Upper lobe of left lung (tissue), 6 donors: ENCODE measurements at regions not wholly inside any gene's neighbourhood (a gene's known extent, or its start where the extent isn't known, plus 50 kb on each side); places are given as distances from the start of the nearest gene placed in this dataset.

Experiments
- ATAC-seq, 2 donors: fragments of 200-7000 bp; cut with Tn5 transposase; one replicate each; pipeline ENCODE4 v1.9.1; 2022; ENCODE audit warnings: mild to moderate bottlenecking in 2 of 2, moderate library complexity in 2 of 2; ENCODE audit not compliant: low FRiP score in 2 of 2
- DNase-seq, 2 donors: peaks; one replicate each; pipeline ENCODE4 v3.0.0-alpha.2; 2019 to 2020
- H3K27ac ChIP-seq, 4 donors: fragments of 200-600 bp; sonication (generic); one replicate each; pipeline ENCODE4 v1.5.1; 2016 to 2019
- H3K27me3 ChIP-seq, 4 donors: fragments of 200-600 bp; sonication (generic); one replicate each; pipeline ENCODE4 v1.5.1; 2017 to 2019
- H3K36me3 ChIP-seq, 4 donors: fragments of 200-600 bp; sonication (generic); one replicate each; pipeline ENCODE4 v1.5.1; 2016 to 2019
- H3K4me1 ChIP-seq, 4 donors: fragments of 200-600 bp; sonication (generic); one replicate each; pipeline ENCODE4 v1.5.1; 2018 to 2019
- H3K4me3 ChIP-seq, 4 donors: fragments of 200-600 bp; sonication (generic); one replicate each; pipeline ENCODE4 v1.5.1; 2017 to 2019; ENCODE audit warnings: mild to moderate bottlenecking in 2 of 4, moderate library complexity in 1 of 4
- H3K9me3 ChIP-seq, 4 donors: fragments of 200-600 bp; sonication (generic); one replicate each; pipeline ENCODE4 v1.5.1; 2018 to 2019
- CTCF ChIP-seq, 6 experiments: fragments of 450-650 bp in 4 of 6; fragments of 200-600 bp in 2 of 6; sonication (generic) in 2 of 6; IDR thresholded peaks; one replicate each; pipeline ENCODE4 v1.5.1; 2016 to 2019; ENCODE audit warnings: antibody characterized with exemption in 6 of 6
- EP300 ChIP-seq, 4 donors: sonication (generic); formaldehyde crosslinking; IDR thresholded peaks; one replicate each; pipeline ENCODE4 v1.5.1; 2017; ENCODE audit warnings: antibody characterized with exemption in 4 of 4, control low read depth in 2 of 4
- POLR2A ChIP-seq, 4 donors: fragments of 450-650 bp; IDR thresholded peaks; one replicate each; pipeline ENCODE4 v1.5.1; 2016 to 2017; ENCODE audit warnings: antibody characterized with exemption in 4 of 4, mild to moderate bottlenecking in 2 of 4
- POLR2AphosphoS5 ChIP-seq, 2 donors: sonication (generic); formaldehyde crosslinking; IDR thresholded peaks; one replicate each; pipeline ENCODE4 v1.5.1; 2017; ENCODE audit warnings: antibody characterized with exemption in 2 of 2
- WGBS, 2 donors: methylation state at CpG; one replicate each; pipeline ENCODE4 v1.1.5; 2017 to 2018; 5-methylcytosine and 5-hydroxymethylcytosine counted together
- donor health status: DM: no; HTN: no; CAD: no; lungs with moderate emphysema.
- donor health status: DM: no; HTN: yes; CAD: no; lungs with severe emphysema.

GRCh38 chr6:23308166-23308565 is 738.8 kb downstream of the HDGFL1 start:
- Histone ChIP-seq H3K9me3 (no peaks in the 10 kb centered on the region), H3K36me3 (no peaks in the 10 kb centered on the region), H3K27me3 (no peaks in the 10 kb centered on the region), H3K4me3 (no peak overlapping the region), H3K27ac (no peak overlapping the region), H3K4me1 (no peaks in the 10 kb centered on the region)
- TF ChIP-seq POLR2AphosphoS5 (IDR thresholded peaks at IDR 0.05) (no peak), CTCF (IDR thresholded peaks at IDR 0.05) (no peak), EP300 (IDR thresholded peaks at IDR 0.05) (no peak), POLR2A (IDR thresholded peaks at IDR 0.05) (no peak)
- WGBS, 2 donors = 43 to 48% methylated on average over 3 of the region's 3 CpGs
- DNase-seq (no peak), ATAC-seq (no peak)

DNA sequence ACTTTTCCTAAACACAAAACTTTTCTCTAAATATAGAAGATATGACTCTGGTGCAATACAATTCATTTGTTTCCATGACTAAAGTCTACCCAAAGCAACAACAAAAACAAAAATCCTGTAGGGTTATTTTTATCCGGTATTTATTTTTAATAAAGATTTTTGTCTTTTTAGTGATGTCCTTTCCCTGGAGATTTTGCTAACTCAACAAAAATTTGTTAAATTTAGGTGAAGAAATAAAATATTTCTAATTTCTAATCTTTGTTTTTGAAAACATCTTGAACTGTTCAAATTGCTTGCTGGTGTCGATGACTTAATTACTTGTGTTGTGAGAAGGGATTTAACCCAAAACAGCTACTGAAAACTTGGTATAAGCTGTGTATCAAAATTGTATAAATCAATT is 741.8 kb downstream of the HDGFL1 start:
- ATAC-seq = no peak
- 89 to 94% methylated on average over 2 of the region's 2 CpGs for WGBS, 2 donors
- DNase-seq = no peak
- Histone ChIP-seq H3K4me1 (no peaks in the 10 kb centered on the region), H3K27me3 (no peaks in the 10 kb centered on the region), H3K27ac (no peak overlapping the region), H3K9me3 (no peaks in the 10 kb centered on the region), H3K4me3 (no peak overlapping the region), H3K36me3 (no peaks in the 10 kb centered on the region)
- TF ChIP-seq POLR2A (IDR thresholded peaks at IDR 0.05) = no peak
- TF ChIP-seq POLR2AphosphoS5 (IDR thresholded peaks at IDR 0.05) = no peak
- no peak for TF ChIP-seq EP300 (IDR thresholded peaks at IDR 0.05)
- TF ChIP-seq CTCF (IDR thresholded peaks at IDR 0.05) = no peak

GRCh38 chr6:23316131-23316530 is 746.8 kb downstream of the HDGFL1 start:
- TF ChIP-seq EP300 (IDR thresholded peaks at IDR 0.05) (no peak), CTCF (IDR thresholded peaks at IDR 0.05) (no peak), POLR2AphosphoS5 (IDR thresholded peaks at IDR 0.05) (no peak), POLR2A (IDR thresholded peaks at IDR 0.05) (no peak)
- H3K27me3 ChIP-seq = no peaks in the 10 kb centered on the region
- DNase-seq (no peak), ATAC-seq (no peak)
- no peaks in the 10 kb centered on the region for H3K4me1 ChIP-seq
- no peaks in the 10 kb centered on the region for H3K9me3 ChIP-seq
- no peaks in the 10 kb centered on the region for H3K36me3 ChIP-seq
- H3K4me3 ChIP-seq = no peak overlapping the region
- WGBS, 2 donors = 46 to 69% methylated on average over 1 of the region's 1 CpG
- H3K27ac ChIP-seq = no peak overlapping the region

GRCh38 chr6:23316931-23317330 is 747.6 kb downstream of the HDGFL1 start:
- no peak for ATAC-seq
- no peaks in the 10 kb centered on the region for H3K36me3 ChIP-seq
- TF ChIP-seq POLR2AphosphoS5 (IDR thresholded peaks at IDR 0.05) = no peak
- no peak for TF ChIP-seq EP300 (IDR thresholded peaks at IDR 0.05)
- TF ChIP-seq CTCF (IDR thresholded peaks at IDR 0.05) = no peak
- TF ChIP-seq POLR2A (IDR thresholded peaks at IDR 0.05) = no peak
- no peak overlapping the region for H3K27ac ChIP-seq
- no peaks in the 10 kb centered on the region for H3K4me1 ChIP-seq
- no peaks in the 10 kb centered on the region for H3K9me3 ChIP-seq
- H3K4me3 ChIP-seq = no peak overlapping the region
- no peak for DNase-seq
- WGBS, 2 donors = 69 to 73% methylated on average over 1 of the region's 1 CpG
- no peaks in the 10 kb centered on the region for H3K27me3 ChIP-seq

DNA sequence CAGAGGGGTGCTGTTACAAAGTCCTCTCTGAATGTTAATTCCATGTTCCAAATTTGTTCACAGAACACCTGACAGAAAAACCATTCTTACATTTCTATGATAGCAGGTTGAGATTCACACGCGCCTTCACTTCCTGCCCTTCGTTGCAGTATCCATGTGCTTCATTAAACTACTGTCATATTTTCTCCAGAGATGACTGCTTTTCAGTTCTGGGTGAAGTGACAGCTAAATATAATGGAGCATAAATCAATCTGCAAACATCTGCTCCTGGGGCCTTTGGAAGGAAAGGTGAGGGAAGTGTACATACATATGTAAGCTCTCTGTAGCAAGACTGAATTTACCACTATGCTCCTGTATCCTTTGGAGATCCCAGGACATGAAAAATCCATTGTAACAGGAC is 750.2 kb downstream of the HDGFL1 start:
- TF ChIP-seq POLR2AphosphoS5 (IDR thresholded peaks at IDR 0.05) (no peak), CTCF (IDR thresholded peaks at IDR 0.05) (no peak), POLR2A (IDR thresholded peaks at IDR 0.05) (no peak), EP300 (IDR thresholded peaks at IDR 0.05) (no peak)
- WGBS, 2 donors = 83 to 85% methylated on average over 3 of the region's 3 CpGs
- DNase-seq (no peak), ATAC-seq (no peak)
- no peaks in the 10 kb centered on the region for H3K9me3 ChIP-seq
- no peaks in the 10 kb centered on the region for H3K36me3 ChIP-seq
- H3K27me3 ChIP-seq = no peaks in the 10 kb centered on the region
- H3K4me3 ChIP-seq = no peak overlapping the region
- no peak overlapping the region for H3K27ac ChIP-seq
- H3K4me1 ChIP-seq = no peaks in the 10 kb centered on the region
